Type B pancreatic cell (in vitro differentiated cells): ENCODE measurements at regions not wholly inside any gene's neighbourhood (a gene's known extent, or its start where the extent isn't known, plus 50 kb on each side); places are given as distances from the start of the nearest gene placed in this dataset.

ENCODE experiments used
- DNase-seq: peaks from one replicate; pipeline ENCODE4 v3.0.0; 2021; ENCODE audit warnings: mixed read lengths; ENCODE audit not compliant: unreplicated experiment; ENCODE audit errors: extremely low spot score
- H3K27ac Mint-ChIP-seq: 2 replicates; pipeline ENCODE4 v1.8.0; 2021; ENCODE audit warnings: mild to moderate bottlenecking, mixed read lengths
- H3K27me3 Mint-ChIP-seq: 2 replicates; pipeline ENCODE4 v1.8.0; 2021; ENCODE audit warnings: mixed read lengths
- H3K36me3 Mint-ChIP-seq: 2 replicates; pipeline ENCODE4 v1.8.0; 2021; ENCODE audit warnings: mixed read lengths
- H3K4me1 Mint-ChIP-seq: one replicate; pipeline ENCODE4 v1.8.0; 2021; ENCODE audit warnings: mixed read lengths; ENCODE audit not compliant: unreplicated experiment
- H3K4me3 Mint-ChIP-seq: 2 replicates; pipeline ENCODE4 v1.8.0; 2021; ENCODE audit warnings: mild to moderate bottlenecking, mixed read lengths
- H3K9me3 Mint-ChIP-seq: 2 replicates; pipeline ENCODE4 v1.8.0; 2021; ENCODE audit warnings: mixed read lengths
- CTCF ChIP-seq: fragments of 200-600 bp; sonication (generic); conservative IDR thresholded peaks from 2 replicates; pipeline ENCODE4 v1.5.0; 2021; ENCODE audit warnings: antibody characterized with exemption, mild to moderate bottlenecking

- H3K27ac Mint-ChIP-seq, result no peak overlapping the region
- peaks cover 9% of the 10 kb centered on the region for H3K4me1 Mint-ChIP-seq
- peaks cover 4% of the 10 kb centered on the region for H3K36me3 Mint-ChIP-seq
- TF ChIP-seq CTCF, result no peak
- H3K4me3 Mint-ChIP-seq, result no peak overlapping the region
- H3K9me3 Mint-ChIP-seq, result no peaks in the 10 kb centered on the region
- DNase-seq, result no peak
- no peaks in the 10 kb centered on the region for H3K27me3 Mint-ChIP-seq
These were observed 93.5 kb downstream of the ZIC4 start for GRCh38 chr3:147312786-147313280.

GRCh38 chr3:147311716-147312115 is 94.6 kb downstream of the ZIC4 start:
- H3K4me3 Mint-ChIP-seq, result no peak overlapping the region
- H3K27ac Mint-ChIP-seq, result no peak overlapping the region
- H3K27me3 Mint-ChIP-seq, result no peaks in the 10 kb centered on the region
- no peaks in the 10 kb centered on the region for H3K9me3 Mint-ChIP-seq
- peaks cover 7% of the 10 kb centered on the region for H3K36me3 Mint-ChIP-seq
- no peak for DNase-seq
- H3K4me1 Mint-ChIP-seq, result peaks cover 9% of the 10 kb centered on the region
- TF ChIP-seq CTCF, result no peak

GRCh38 chr3:147305533-147306250 is 100.7 kb downstream of the ZIC4 start:
- Mint-ChIP-seq H3K4me3 (no peak overlapping the region), H3K27me3 (no peaks in the 10 kb centered on the region), H3K4me1 (no peaks in the 10 kb centered on the region), H3K9me3 (peaks cover 4% of the 10 kb centered on the region), H3K27ac (no peak overlapping the region), H3K36me3 (peaks cover 7% of the 10 kb centered on the region)
- no peak for DNase-seq
- TF ChIP-seq CTCF, result no peak

- H3K4me3 Mint-ChIP-seq, result no peak overlapping the region
These were observed 101.6 kb downstream of the ZIC4 start for GRCh38 chr3:147304756-147305155.

GRCh38 chr3:147301781-147302180 is 104.6 kb downstream of the ZIC4 start:
- Mint-ChIP-seq H3K27me3 (no peaks in the 10 kb centered on the region), H3K9me3 (peaks cover 4% of the 10 kb centered on the region), H3K4me3 (no peak overlapping the region), H3K4me1 (peaks cover 13% of the 10 kb centered on the region), H3K36me3 (no peaks in the 10 kb centered on the region), H3K27ac (no peak overlapping the region)
- no peak for TF ChIP-seq CTCF
- DNase-seq, result no peak

More at GRCh38 chr3:147304756-147305155, 101.6 kb downstream of the ZIC4 start:
- Mint-ChIP-seq H3K27me3 (no peaks in the 10 kb centered on the region), H3K27ac (no peak overlapping the region), H3K36me3 (peaks cover 7% of the 10 kb centered on the region), H3K9me3 (peaks cover 4% of the 10 kb centered on the region), H3K4me1 (no peaks in the 10 kb centered on the region)
- no peak for DNase-seq
- no peak for TF ChIP-seq CTCF
